GM21717 (cell line): ENCODE measurements at regions not wholly inside any gene's neighbourhood (a gene's known extent, or its start where the extent isn't known, plus 50 kb on each side); places are given as distances from the start of the nearest gene placed in this dataset.
"Not testable (repeated sequence)": the region's sequence is repeated elsewhere in the genome, so short reads cannot be mapped to it uniquely, and the experiment has no call there.

Experiments
- ATAC-seq: cut with Tn5 transposase; IDR thresholded peaks from one replicate; pipeline ENCODE4 v1.9.1; 2021; ENCODE audit warnings: mild to moderate bottlenecking, moderate library complexity; ENCODE audit not compliant: unreplicated experiment

DNA sequence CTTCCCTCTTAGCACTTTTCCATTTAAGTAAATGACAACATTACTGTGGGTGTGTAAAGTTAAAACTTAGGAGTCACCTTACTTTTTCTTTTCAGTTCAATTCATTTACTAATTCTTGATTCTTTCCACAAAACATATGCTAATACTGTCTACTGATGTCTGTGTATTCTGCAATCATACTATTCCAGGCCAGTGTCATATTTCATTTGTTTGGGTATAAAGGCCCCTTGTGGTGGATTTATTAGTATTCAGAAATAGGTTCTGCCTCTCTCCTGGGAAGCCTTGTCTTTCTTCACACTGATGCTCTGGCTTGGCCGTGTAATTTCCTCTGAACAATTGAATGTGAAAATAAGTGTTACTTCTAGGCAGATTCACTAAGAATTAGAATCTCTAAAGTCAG lies 621.9 kb upstream of the SPRY2 start:
- no peak for ATAC-seq

DNA sequence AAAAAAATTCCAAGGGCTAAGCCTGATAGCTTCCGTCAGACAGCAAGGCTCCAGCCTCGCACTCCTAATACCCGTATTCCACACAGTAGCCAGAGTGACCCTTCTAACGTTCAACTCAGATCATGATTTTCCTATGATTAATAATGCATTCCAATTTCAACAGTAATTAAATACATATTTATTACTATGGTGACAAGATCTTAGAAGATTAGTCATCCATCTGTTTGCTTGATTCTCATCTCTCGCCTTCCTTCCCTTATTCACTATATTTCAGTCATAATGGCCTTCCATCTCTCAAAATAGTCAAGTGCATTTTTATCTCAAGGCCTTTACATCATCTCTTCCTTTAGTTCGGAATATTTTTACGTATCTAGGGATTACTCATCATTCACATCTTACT lies 621.2 kb upstream of the SPRY2 start:
- ATAC-seq, result no peak

DNA sequence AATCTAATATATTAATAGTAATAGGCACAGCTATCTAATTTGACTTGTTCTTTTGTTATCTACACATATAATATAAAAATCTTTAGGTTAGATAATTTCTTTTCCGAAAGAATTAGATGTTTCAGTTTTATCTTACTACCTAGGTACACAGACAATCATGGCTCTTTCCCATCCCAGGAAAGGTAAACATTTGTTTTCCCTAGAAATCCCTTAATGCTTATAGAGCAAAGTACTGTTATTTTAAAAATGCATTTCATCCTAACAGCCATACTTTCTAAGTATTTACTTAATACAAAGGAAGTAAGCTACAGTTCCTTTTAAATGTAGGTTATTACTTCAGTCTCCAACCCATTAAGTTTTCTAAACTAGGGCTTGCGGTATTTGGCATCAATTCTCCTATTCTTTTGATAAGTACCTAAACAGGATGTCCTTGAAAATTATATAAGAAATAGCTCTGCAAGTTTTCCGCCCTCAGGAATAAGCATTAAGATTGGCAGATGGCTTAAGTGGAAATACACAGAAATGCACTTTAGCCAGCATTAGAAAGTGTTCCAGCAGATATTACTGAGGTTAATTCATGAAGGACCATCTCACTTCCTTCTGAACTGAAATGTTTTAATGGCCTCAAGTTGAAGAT lies 616.2 kb upstream of the SPRY2 start:
- ATAC-seq, result no peak

DNA sequence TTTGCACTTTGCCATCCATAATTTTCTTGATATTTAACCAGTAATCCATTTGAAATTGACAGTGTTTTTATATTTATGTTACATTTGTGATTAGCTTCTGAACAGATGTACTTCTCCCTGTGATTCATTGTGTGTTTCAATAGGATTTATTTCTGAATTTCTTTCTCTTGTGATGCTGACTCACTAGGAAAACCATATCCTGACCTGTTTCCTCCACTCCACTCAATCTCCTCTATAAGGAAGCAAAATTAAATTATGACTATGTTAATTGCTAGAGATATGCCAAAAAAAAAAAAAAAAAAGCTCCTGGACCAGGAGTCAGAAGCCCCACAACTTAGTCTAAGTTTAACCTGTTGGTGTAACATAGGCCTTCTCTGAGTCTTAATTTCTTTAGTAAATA lies 614.6 kb upstream of the SPRY2 start:
- no peak for ATAC-seq

DNA sequence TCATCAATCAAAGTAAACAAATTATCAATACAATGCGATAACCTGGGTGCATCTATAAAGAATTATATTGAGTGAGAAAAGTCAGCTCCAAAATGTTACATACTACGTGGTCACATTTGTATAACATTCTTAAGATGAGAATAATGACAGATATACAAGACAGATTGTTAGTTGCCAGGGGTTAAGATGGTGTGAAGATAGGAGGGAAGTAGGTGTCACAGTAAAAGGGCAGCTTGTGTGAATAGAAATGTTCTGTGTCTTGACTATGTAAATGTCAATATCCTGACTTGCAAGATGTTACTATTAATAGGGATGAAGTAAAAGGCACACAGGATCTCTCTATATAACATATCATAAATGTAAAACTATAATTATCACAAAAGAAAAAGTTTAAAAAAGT lies 611.2 kb upstream of the SPRY2 start:
- ATAC-seq, result no peak

DNA sequence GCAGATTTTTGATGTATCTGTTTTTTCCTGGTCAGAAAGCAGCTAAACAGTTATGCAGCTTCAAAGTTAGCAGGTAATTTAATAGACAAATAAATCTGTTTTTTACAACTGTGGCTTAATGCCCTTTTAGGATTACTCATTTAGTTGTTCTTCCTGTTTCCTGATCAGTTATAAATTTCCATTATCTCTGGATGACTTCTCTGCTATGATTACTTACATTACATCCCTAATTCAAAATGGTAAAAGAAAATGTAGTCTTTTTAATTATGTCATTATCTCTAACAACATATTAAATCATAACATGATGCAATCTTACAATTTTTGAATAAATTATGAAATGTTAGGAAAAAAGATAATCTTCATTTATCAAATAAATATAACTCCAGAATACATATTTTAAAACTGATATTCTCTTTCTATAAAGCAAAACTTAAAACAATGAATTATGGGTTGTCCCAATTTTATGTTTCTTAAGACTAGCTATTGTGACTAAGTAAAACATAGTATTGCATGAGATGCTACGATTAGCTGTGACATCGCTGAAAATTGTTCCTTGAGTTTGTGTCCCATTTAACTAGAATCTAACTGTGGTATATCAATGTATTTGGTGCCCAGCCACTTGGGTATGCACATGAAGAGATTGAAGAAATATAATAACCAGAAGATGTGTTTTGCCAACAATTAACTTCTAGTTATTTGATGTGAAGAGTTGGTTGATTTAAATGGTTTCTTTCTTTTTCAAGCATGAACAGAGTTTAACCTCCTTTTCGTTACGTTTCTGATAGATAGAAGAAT lies 605.3 kb upstream of the SPRY2 start:
- ATAC-seq, result no peak

DNA sequence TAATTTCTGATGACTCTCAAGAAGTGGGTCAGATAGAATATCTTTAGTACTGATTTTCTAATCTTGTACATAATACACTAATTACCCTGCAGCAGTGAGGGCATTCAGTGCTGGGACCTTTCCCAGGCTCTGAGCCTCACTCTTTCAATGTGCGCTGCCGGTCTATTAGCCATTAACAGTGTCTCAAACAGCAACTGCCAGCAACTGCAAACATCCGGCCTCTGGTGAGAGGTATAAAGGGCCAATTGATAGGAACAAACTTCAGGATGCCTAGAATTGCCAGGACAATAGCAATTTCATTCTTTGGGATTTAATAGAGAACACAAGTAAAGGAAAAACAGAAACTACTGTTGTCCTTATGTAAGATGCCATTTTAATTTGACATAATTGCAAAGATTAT lies 604.4 kb upstream of the SPRY2 start:
- ATAC-seq, result no peak

DNA sequence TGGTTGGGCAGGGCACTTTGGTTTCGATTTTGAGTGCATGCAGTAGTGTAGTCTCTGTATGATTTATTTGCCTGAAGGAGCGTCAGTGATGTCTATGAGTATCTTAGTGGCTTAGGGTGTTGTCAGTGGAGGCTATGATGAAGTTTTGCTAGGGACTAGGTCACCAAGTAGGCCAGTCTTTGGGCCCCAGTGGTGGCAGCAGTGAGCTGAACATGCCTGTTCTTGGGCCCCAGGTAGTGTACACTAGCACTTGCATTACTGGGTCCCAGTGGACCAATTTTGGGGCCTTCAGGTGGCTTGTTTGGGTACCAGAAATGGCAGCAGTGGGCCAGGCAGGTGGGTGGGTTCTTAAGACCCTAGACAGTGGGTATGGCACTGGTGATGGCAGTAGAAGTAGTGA lies 598.7 kb upstream of the SPRY2 start:
- ATAC-seq, result no peak

DNA sequence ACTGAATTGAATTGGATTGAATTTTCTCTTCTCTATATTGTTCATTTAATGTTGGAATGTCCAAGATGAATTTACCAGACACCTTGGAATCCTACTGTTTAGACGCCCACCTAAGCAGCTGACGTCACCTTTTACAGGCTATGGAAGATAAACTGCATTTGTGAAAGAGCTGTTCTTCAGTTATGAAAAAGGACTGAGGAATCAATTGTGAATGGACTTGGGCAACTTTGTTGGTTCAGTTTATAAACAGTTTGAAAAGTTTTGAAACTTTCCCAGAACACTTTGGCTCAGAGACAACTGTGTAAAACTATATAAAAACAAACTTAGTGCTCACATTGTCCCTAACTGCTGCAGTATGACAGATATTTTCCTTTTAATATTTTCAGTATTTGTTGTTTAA lies 590.8 kb upstream of the SPRY2 start:
- no peak for ATAC-seq

DNA sequence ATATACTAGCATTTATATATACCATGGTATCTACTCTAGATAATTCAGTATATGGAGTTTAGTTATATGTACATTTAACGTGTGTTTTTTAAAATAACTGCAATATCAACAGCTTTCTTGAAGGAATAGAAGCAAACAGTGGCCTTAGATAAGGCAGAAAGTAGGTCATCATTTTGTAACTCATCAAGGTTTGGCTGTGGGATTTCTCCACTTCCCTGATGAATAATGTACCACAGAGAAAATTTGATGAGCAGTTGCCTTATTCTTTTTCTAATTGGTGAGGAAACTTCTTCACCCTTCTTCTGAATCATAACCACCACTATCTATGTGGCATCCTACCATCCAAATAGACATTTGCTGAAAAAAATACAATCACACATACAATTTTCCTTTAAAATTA lies 590.2 kb upstream of the SPRY2 start:
- ATAC-seq, result no peak

DNA sequence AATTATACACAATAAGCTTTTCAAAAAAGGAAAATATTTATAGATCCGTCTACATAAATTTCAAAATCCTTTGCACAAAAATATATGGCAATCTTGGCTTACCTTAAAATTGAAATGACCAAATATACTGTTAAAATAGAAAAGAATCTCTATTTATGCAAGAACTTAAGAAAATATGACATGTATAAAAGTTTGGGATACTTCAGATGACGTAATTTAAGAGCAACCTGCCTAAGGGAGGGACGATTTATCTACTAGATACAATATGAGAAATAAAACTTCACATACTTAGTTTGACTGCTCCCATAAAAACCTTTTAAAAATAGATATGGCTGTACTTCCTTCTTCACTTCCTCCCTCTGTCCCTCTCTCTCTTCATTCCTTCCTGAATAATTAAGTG lies 587.3 kb upstream of the SPRY2 start:
- ATAC-seq, result no peak

DNA sequence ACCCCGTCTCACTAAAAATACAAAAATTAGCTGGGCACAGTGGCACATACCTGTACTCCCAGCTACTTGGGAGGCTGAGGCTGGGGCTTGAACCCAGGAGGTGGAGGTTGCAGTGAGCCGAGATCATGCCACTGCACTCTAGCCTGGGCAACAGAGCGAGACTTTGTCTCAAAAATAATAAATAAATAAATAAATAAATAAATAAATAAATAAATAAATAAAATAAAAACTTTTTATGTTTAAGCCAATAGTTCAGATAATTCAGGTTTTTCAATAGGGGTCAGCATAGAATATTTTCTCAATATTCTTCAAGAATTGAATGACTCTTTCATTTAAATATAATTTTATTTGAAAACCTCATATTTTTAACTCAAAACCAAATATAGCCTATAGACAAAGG lies 585.1 kb upstream of the SPRY2 start:
- not testable (repeated sequence) for ATAC-seq

DNA sequence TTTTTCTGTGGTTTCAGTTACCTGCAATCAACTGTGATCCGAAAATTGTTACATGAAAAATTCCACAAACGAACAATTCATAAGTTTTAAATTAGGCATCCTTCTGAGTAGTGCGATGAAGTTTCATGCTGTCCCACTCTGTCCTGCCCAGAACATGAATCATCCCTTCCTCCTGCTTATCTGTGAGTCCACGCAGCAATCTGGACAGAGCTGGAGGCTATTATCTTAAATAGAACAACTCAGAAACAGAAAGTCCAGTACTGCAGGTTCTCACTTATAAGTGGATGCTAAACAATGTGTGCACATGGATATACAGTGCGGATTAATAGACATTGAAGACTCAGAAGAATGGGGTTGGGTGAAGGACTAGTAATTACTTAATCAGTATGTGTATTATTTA lies 583.7 kb upstream of the SPRY2 start:
- no peak for ATAC-seq

DNA sequence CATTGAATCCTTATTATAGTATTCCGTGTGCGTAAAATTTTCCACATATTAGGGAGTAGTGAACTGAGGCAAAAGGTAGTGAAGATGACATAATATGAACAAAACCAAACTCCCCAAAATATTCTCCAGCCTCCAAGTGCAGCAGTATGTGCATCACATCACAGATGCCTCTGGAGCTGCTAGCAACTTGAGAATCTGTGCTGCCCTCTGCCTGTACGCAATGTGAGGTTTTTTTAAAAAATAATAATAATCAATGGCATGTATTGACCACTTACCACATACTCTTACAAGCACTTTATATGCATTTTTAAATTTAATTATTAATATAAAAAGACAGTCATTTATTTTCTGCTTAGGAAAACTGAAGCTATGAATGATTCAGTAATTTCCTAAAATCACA lies 583.0 kb upstream of the SPRY2 start:
- no peak for ATAC-seq

DNA sequence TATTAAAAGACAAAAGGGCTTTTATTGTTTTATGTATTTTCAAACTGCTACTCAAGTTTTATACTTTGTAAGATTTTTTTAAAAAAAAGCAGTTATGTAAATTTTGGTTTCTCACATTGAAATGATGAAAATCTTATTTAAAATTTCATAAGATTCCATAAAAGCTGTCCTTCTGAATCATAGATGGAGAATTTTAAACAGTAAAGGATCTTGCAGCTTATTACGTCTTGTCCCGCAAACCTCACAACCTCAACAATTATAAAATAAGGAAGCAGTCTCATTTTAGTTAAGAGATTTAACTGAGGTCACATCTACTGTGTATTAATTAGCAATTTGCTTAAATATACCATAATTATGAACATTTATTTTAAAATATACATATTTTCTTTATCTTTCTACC lies 581.0 kb upstream of the SPRY2 start:
- no peak for ATAC-seq

DNA sequence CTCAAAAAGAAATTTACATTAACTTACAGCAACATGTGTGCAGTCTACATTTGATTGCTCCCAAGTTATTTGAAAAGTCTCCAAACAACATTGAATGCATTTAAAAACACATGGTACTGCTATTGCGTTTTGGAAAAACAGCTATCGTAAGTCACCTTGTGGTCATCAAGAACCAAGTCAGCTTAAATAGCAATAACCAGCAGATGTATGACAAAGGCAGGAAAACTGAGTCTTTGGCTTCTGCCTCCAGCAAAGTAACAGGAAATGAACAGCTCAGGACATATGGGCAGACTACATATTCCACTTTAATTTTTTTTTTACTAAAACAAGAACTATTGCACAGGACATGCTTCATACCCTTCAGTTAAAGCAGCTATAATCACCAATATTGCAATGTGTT lies 580.6 kb upstream of the SPRY2 start:
- ATAC-seq, result no peak

DNA sequence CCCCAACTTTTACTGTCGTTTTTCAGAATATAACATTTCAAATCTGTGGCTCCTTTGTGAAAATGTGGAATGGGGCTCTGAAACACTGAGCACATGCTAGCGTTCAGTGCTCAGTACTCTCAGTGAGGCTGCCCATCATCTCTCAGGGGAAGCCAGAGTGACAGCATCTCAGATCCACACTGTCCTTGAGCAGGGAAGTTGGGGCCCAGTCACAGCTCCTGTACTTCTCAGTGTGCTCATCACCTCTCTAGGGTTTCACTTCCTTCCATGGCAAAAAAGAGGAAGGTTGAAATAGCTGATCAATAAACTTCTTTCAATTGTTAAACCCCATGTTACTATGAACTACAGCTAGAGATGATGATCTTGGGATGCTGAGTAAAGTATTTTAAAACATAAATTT lies 565.9 kb upstream of the SPRY2 start:
- ATAC-seq, result no peak

DNA sequence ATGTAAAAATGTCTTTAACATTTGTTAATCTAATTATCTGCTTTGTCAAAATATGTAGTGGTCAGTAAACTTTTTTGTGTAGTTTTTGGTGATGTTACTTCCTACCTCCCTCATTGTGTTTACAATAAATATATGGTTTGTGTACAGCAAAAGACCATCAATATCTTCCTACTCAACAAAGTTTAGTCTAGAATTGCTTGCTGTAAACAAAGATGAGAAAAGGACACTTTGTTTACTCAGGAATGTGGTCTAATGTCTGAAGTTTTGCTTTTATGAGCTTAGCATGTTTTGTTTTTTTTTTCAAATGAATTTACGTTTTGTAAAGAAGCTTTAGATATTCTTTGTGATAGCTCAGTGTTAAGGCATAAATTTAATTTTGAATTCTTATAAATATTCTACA lies 563.5 kb upstream of the SPRY2 start:
- ATAC-seq, result no peak

DNA sequence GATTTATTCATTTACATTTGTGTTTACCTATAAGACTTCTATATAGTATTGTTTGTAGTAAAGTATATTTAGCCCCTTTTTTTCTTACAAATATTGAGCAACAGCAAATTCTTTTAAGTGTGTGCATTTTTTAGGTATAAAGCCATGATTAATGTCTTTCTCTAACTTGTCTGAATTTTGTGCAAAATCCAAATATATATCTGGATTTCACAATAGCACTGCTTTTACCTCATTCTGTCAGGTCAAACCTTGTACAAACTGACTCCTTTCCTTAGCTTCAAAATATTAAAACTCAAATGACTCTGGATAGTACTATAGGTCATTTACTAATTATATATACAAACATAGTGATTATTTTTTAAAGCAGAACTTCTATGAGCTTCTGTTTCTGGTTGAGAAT lies 563.0 kb upstream of the SPRY2 start:
- no peak for ATAC-seq

DNA sequence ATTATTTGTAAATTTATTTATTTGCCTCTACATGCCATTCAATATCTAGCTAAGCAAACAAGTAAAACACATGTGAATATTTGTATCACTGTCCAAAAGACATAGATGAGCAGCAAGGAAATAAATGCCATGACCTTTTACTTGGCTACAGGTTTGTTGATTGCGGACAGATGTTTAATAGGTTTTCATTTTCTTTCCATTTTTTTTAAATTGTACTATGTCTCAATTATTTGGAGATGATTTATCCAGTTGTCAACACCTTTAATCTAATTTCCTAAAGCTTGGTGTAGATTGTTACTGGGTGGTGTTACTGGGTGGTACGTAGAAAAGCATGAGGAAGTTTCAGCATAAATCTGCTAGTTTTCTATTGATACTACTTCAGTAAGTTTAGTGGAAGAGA lies 560.6 kb upstream of the SPRY2 start:
- ATAC-seq, result no peak

DNA sequence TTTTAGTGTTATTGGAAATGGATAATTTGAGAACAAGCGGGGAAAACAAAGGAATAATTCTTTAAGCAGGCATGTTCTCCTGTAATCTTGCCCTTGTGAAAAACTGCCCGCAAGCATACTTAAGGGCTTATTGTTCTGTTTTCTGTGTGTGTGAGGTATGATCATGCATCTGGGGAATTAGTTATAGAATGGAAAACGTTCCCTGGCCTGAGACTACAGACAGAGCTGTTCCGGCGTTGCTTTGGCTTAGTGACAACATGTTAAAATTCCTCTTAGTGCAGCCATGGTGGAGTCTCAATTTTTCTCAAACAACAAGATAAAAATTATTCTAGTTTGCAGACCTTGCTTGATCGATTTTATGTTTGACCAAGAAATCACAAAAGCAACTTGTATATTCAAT lies 560.2 kb upstream of the SPRY2 start:
- no peak for ATAC-seq

DNA sequence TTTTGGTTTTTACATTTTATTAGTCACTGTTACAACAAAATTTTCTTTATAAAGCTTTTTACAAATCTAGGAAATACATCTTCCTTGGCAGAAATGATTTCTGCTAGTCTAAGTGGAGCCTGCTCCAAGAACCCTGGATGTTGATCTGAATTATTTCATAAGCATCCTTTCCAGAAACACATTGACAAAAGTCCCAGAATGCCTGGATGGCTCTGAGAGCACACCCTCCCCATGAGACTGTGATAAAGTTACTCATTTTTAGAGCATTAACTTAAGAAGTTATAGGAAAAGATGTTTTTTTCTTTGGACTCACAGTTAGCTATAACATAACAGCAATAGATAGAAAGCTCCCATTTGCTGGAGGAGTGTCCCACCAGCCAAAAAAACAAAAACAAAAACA lies 559.6 kb upstream of the SPRY2 start:
- ATAC-seq, result no peak

DNA sequence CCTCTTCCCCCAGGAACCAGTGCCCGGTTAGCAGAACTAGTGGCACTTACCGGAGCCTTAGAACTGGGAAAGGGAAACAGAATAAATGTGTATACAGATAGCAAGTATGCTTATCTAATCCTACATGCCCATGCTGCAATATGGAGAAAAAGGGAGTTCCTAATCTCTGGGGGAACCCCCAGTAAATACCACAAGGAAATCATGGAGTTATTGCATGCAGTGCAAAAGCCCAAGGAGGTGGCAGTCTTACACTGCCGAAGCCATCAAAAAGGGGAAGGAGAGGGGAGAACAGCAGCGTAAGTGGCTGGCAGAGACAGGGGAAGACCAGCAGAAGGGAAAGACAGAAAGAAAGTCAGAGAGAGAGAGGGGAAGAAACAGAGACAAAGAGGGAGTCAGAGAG lies 556.7 kb upstream of the SPRY2 start:
- ATAC-seq, result not testable (repeated sequence)
